ENCODE measurements at regions not wholly inside any gene's neighbourhood (a gene's known extent, or its start where the extent isn't known, plus 50 kb on each side); places are given as distances from the start of the nearest gene placed in this dataset.

- no peak for TF ChIP-seq REST (IDR thresholded peaks at IDR 0.05; ENCODE audit: unreplicated experiment)
- TF ChIP-seq EZH2phosphoT487 (IDR thresholded peaks at IDR 0.05; ENCODE audit: unreplicated experiment): no peak
- no peak for TF ChIP-seq STAT1 (IDR thresholded peaks at IDR 0.05; ENCODE audit: unreplicated experiment)
These were observed 270.7 kb upstream of the HDAC4 start (continued) for GRCh38 chr2:239671471-239671870.

- no peaks in the 10 kb centered on the region for H3K36me3 ChIP-seq (ENCODE audit: insufficient read depth)
- Mint-ChIP-seq H3K4me1 (no peaks in the 10 kb centered on the region), H3K4me3 (no peak overlapping the region), H3K27ac (no peak overlapping the region), H3K36me3 (ENCODE audit: low read depth) (no peaks in the 10 kb centered on the region; the same call in 2 of the 3 replicates), H3K9me3 (no peaks in the 10 kb centered on the region; the same call in 2 of the 3 replicates), H3K27me3 (ENCODE audit: insufficient read depth, low read depth, poor library complexity) (peaks cover 4% of the 10 kb centered on the region)
- no peaks in the 10 kb centered on the region for H3K9me2 ChIP-seq (ENCODE audit: insufficient read depth)
- no peaks in the 10 kb centered on the region for H4K20me1 ChIP-seq (replicated peaks; ENCODE audit: insufficient read depth)
- no peak for ATAC-seq
- no peaks in the 10 kb centered on the region for H3K79me2 ChIP-seq (replicated peaks; ENCODE audit: insufficient read depth)
- no peak for DNase-seq (ENCODE audit: low spot score)
- no peaks in the 10 kb centered on the region for H3K27me3 ChIP-seq (ENCODE audit: insufficient read depth)
- H3K27ac ChIP-seq (ENCODE audit: low read depth): no peak overlapping the region
- no peaks in the 10 kb centered on the region for H3K4me1 ChIP-seq (ENCODE audit: insufficient read depth)
- no peak overlapping the region for H2AFZ ChIP-seq
- H3K4me3 ChIP-seq: no peak overlapping the region
- H3F3A ChIP-seq (replicated peaks; ENCODE audit: low read depth): no peaks in the 10 kb centered on the region
- H3K4me2 ChIP-seq: no peak overlapping the region
- TF ChIP-seq CREB1 (CRISPR knock-in tag; IDR thresholded peaks at IDR 0.05; ENCODE audit: low read depth) (no peak), POLR2AphosphoS5 (IDR thresholded peaks at IDR 0.05; ENCODE audit: low read depth) (no peak), ZNF331 (CRISPR knock-in tag; IDR thresholded peaks at IDR 0.05; ENCODE audit: low read depth) (no peak), ETS1 (IDR thresholded peaks at IDR 0.05) (no peak), JUNB (IDR thresholded peaks at IDR 0.05; ENCODE audit: unreplicated experiment) (no peak), STAT1 (IDR thresholded peaks at IDR 0.05; ENCODE audit: unreplicated experiment) (no peak), NANOG (IDR thresholded peaks at IDR 0.05; ENCODE audit: borderline replicate concordance) (no peak), EZH2phosphoT487 (IDR thresholded peaks at IDR 0.05; ENCODE audit: unreplicated experiment) (no peak), ZNF114 (CRISPR knock-in tag; IDR thresholded peaks at IDR 0.05) (no peak), ZNF462 (CRISPR knock-in tag; IDR thresholded peaks at IDR 0.05) (no peak)
These were observed 269.8 kb upstream of the HDAC4 start for GRCh38 chr2:239670463-239671120.
